Nucleus accumbens (tissue), 56 donors: ENCODE measurements at regions not wholly inside any gene's neighbourhood (a gene's known extent, or its start where the extent isn't known, plus 50 kb on each side); places are given as distances from the start of the nearest gene placed in this dataset.

ENCODE experiments used
- DNase-seq, 56 donors: peaks; one replicate each; lab custom pipeline; 2025; lab: John Stamatoyannopoulos, UW

DNA sequence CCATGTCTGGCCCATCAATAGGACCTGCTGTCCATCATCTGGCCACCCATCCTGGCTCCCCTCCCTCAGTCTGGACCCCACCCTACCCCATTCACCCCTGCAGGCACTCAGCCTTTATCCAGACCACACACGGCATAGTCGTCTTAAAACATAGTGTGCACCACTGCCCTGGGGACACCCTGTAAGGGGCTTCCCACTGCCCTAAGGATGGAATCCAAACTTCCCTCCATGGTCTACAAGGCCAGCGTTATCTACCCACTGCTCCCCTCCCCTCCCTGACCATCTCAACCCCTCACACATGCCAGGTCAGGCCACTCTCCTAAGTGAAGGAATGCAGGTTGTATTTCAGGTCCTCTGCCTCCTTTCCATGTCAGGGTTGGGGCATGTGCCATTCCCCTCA is 352.7 kb upstream of the ZNF507 start:
- DNase-seq = no peak

DNA sequence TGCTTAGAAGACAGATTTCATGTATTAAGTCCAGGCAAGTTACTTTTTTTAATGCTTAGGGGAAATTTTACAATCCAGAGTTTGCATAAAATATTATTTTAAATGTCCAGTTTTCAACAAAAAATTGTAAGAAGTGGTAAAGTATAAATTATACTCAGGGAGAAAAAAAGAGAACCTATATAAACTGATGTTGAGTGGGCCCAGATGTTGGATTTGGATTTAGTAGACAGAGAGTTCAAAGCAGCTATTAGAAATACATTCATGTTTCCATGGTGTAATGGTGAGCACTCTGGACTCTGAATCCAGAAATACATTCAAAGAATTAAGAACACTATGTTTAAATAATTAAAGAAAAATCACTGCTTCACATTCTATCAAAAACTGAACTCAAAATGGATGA is 349.9 kb upstream of the ZNF507 start:
- no peak for DNase-seq

DNA sequence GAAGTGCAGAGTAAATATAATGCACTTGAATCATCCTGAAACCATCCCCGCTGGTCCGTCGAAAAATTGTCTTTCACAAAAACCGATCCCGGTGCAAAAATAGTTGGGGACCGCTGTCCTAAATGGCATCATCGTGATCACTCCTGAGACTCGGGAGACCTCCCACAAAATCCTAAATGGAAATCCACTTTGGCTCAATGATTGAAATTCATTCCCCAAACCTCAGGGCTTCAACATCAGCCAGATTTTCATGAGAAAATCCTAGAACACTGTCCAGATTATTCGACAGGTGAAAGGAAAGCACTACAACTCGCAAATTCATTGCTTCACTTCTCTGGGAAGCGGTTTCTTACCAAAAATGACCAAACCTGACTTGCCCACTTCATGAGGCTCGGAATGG is 335.3 kb upstream of the ZNF507 start:
- no peak for DNase-seq

DNA sequence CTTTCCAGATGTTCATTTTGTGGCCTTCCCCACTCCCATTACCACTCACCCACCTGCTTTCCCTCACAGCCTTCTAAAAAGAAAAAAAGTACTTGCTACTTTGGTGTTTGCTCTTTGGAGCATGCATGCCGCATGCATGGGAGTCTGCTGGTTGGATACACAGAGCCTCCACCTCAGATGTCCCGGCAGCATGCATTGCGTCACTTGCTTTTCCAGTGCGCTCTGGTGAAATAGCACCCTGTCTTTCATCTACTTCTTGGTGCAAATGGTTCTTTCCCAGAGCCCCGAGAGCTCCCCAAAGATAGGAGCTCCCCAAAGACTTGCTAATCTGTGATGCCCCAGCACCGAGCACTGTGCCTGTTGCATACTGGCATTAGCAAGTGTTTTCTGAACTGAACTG is 333.2 kb upstream of the ZNF507 start:
- DNase-seq = no peak

DNA sequence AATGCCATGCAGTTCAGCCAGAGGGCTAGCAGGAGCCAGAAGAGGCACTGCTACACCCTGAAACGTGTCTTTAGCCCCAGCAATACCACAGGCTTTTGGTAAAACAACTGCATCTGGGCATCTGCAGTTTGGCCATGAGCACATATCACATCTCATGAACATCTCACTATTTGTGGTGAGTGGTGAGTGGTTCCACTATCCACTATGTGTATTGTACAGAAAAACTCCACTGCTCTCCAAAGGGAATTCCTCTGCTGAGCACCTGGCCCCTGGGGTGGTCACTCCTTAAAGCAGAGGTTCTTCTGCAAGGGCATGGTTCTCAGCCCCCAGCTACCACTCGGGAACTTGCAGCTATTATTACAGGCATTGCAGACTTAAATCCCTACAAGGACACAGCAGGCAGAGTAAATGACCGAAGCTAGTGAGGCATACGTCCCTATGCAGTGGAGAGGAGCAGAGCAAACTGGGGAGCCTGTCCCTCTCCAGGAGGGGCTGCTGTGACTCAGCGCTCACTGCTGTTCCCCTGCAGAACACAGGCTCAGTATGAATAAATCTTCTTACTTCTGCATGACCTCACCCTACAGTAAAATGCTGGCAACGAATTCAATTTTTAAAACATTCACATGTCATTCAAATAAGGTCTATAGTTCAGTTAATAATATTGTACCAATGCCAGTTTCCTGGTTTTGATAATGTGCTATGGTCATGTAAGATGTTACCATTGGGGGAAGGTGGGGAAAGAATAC is 332.4 kb upstream of the ZNF507 start:
- DNase-seq = no peak

DNA sequence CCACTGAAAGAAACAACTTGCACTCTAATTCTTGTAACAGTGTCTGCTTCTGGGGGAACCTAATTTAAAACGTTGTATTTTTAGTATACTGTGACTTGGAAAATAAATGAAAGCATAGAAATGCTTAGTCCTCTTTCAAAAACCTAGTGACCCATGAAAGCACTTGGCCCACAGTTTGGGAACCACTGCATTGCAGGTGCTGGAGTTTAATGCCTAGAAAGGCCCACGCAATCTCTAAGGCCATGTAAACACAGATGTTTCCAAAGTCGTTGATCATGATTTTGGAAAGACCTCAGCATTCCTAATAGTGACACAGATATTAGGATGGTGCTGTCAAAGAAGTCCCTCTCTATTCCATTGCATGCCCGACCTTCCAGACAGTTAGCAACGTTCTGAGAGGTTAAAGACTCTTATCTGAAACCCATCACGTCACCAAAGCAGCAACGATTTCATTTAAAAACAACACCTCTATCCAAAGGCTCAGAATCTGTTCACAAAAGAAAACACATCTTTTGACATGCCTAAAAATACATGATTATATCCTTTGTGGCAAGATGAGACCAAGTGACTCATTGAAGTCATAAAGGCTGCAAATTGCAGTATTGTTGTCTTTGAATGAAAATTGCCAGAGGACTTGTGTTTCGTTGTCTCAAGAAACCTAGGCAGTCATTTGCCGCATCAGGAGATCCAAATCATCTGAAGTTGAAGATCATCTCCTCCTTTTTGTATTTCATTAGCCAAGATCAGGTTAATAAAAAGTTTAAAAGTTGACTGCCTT is 328.0 kb upstream of the ZNF507 start:
- no peak for DNase-seq

DNA sequence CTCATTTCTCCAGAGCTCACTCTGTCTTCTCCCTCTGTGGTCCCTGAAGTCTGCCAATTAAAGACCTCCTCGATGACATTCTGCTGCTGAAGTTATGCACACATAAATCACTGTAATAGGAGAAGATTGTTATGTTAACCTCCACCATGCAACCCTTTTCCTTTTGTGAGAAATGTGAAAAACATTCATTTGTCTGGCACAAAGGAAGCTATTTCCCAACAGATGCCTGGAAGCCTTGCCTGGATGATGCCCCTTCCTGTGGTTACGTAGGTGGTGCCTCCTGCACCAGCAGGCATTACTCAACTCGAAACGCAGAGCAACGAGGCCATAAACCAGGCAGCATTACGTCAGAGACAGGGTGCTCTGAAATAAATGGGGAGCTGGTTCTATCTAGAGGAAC is 327.4 kb upstream of the ZNF507 start:
- DNase-seq = no peak

DNA sequence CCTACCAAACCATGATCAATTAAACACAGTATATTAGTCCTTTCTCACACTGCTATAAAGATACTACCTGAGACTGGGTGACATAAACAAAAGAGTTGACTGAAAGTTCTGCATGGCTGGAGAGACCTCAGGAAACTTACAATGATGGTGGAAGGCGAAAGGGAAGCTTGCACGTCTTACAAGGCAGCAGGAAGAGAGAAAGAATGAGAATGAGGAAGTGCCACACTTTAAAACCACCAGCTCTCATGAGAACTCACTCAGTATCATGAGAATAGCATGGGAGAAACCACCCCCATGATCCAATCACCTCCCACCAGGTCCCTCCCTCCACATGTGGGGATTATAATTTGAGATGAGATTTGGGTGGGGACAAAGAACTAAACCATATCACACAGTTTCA is 324.9 kb upstream of the ZNF507 start:
- no peak for DNase-seq

DNA sequence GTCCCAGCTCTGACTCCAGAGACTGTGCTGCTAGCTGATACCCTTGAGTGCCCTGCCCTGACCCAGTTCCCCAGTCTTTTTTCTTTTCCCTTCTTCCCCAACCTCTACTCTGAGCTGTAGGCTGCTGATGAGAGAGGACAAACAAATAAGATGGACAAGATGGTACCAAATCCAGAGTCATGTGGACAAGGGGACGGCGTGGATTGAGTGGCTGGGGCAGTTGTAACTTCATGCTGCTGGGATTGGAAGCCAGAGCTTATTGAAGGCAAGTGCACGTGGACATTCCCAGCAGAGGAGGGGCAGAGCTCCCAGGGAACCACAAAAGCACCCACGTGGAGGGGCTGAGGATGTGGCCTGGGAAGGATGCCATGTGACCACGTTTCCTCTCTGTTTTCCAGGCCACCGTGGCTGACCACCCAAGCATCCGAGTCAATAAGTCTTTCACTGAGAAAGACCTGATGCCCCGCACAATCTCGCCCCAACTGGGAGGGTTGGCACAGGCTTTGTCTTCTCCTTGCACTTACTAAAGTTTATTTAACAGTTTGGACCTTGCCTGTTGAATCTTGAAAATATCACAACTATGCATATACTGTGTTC is 323.3 kb upstream of the ZNF507 start:
- DNase-seq = no peak

DNA sequence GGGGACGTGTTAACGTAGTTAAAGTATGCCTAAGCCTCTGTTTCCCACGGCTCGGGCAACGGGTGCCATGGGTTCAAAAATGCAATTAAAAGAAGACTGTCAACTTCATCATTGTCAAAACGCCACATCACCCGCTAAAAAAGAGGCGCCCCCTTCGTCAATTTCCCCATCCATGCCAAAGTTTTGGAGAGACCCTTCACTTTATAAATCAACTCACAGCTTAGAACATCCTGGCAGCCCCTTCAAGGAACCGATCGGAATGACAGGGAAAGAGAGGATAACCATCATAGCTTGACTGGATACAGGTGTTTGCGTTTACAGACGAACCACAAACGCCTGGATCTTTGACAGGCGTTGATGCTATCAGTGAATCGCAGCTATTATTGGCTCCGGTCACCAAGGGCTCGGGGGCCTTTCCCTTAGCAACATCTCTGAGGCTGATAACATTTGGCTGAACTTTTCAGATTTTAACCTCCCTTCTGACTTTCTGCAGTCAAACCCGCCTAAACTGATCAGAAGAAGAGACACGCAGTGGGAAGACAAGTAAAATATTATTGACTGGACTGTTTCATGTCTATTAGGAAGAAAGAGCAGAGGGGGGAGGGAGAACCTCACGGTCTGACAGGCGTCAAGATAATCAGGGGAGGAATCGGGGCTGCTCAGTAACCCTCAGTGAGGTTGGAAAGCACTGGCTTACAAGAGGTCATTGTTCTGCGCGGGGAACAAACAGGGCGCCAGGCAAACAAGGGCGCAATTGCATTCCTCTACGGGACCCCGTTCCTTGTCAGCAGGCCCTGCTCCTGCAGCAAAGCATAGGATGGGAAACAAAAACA is 322.5 kb upstream of the ZNF507 start:
- DNase-seq = no peak

DNA sequence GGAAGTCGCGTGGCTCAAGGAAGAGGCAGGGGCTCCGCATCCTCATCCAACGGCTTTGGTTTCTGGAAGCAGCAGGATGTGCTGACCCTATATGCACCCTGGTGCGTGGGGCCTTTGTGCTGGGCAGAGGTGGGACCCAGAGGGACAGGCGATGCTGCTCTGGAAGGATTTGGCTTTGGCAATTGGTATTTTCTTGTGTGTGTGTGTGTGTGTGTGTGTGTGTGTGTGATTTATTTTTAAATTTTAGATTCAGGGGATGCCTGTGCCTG is 321.9 kb upstream of the ZNF507 start:
- DNase-seq = no peak

DNA sequence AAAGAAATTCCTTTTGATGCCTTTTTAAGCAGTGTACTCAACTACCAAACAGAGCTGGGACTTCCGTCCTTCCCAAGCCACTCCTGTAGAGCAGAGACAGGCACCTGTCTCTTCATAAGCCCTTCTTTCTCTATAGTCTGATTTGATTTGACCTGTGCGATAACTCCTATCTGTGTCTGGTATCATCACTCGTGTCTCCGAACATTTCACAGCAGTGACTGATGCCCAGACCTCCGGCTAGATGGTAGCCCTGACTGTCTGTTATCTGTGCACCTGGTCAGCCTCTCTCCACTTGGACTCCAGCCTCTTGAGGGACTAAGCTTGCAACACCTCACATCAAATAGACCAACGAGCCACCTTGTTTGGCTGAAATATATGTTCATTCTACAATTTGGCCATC is 316.2 kb upstream of the ZNF507 start:
- no peak for DNase-seq

DNA sequence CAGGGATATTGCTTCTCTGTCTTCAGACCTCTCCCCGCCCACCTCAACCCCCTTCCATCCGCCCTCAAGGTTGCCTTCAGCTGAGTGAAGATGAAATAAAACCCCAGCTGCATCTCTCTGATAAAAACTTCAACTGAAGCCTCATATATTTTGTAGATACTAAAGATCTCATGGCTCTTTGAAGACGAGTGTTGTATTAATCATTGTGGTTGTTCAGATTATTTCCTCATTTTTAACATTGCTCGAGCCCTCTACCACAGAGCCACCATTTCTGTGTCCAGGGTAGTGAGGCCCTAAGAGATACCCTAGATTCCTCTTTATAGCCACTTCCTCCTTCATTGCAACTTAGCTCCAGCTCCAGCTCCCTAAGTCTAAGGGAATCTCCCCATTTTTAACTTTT is 312.8 kb upstream of the ZNF507 start:
- DNase-seq = no peak

DNA sequence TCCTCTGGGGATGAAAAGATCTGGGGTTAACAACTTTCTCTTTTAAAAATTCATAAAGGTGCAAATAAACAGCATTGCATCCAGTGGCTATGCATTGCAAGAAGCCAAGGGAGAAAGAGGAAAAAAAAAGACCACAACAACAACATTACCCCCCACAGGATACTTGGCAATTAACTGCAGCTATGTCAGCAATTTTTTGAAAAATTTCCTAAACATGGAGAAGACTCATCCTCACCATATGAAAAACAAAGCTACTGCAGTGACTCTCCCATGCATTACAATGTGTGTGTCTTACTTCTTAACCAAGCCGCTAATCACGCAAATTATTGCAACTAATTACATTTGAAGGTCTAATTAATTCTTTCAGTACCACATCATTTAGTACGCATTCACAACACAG is 309.8 kb upstream of the ZNF507 start:
- DNase-seq = no peak

DNA sequence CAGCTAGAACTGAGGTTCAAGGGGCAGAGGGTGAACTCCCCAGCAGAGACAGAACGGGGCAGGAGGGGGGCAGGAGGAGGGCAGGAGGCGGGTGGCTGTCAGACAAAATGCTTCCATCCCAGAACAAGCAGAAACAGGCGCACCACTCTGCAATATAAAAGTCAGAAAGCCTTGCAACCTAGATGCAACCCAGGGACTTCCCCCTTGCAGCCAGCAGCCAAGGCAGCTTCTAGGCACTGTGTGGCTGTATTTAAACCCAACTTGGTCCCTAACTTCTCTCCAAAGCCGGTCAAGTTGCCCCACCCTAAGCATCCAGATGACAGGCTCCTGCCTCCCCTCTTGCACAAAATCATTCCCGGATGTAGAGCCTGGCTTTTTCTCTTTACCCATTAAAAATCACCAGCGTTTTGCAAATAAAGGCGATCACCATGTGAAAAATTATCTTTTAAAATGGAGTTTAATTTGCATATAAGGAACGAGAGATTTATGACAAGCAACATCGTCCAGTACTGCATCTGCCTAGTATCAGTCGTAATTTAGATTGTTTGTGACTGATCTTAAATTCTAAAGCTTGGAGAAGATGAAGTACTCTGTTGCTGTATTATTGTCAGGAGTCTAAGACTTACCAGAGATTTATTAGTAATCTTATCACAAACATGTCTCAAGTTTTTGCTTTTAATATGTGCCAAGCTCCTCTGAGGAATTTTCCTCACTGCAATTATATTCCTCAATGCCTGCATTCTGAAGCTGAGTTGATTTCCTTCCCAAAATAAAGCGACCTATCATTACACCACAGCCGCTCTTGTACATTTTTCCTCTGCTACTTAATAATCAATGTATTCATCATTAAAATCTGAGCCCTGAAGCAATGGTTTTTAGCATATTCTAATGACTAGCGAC is 307.1 kb upstream of the ZNF507 start:
- no peak for DNase-seq

DNA sequence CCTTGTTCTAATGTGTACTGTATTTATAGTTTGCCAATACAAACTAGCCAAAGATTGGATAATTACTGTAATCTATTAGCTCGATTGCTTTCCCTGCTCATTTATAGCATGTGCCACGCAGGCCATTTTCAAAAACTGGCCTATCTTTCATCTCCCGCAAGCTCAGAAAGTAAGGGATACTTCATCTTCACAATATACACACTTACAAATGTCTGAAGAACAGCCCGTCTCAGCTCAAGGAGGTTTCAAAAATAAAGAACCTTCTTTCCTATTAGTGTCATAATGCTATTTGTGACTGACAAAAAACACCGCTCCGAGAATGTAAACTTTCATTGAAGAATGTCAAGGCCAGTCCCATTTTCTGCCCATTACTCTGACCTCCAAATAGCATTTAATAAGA is 306.4 kb upstream of the ZNF507 start:
- DNase-seq = no peak

DNA sequence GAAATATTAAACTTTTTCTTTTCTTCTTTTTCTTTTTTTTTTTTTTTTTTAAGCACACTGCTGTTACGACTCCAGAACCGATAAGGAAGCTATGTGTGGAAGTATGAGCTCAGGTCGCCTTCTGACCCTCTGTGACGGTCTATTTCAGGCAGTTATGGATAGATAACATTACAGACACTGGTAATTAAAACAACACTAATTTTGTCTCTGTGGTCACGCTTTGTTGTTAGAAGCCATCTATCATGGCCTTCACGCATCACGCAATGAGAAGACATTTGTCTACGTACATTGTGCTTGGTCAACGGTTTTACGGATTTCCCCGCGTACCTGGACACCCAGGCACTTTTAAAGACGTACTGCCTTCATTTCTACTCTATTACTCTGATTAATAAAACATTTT is 306.0 kb upstream of the ZNF507 start:
- no peak for DNase-seq

DNA sequence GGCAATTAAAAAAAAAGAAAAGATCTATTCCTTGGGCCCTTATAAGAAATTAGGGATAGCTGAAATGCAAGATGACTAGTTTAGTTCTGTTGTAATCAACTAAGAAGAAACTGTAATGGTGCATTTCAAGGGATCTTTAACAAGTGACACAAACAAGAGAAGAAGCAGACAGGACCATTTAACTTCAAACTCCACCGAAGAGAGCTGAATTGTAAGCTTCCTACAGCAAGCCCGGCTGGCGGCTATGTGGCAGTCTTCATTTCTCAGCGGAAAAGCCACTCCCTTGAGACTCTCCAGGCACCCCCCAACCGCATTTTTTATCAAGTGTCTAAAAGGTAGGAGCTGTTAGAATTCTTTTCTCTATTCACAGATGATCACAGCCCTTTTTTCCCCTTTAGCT is 305.2 kb upstream of the ZNF507 start:
- no peak for DNase-seq

DNA sequence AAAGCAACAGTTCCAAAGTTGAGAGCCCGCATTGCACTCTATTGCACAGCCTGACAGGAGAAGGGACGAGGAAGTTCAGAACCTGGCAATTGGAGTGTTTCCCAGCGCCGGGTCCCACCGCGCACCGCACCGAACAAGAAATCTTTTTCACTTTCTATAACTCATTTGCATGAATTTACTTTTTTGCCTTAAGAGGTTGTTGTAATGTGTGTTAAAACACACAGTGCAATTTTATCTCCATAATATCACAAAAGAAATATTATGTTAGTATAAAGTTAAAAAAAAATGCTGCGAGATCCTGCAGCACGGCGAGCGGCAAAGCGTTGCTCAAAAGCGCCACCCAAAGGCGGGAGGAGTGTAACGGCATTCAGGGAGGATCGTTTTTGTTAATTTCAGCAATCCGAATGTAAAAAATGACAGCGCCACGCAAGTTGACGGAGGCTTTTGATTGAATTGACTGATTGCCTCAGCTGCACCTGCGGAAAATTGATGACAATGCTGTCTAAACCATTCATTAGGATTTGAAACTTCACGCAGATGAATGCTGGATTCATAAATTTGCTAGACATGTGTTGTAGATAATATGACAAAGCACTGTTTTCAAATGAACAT is 303.6 kb upstream of the ZNF507 start:
- peak in 34 of 56 donors; percentile 1 to 71 (median 22) for DNase-seq

DNA sequence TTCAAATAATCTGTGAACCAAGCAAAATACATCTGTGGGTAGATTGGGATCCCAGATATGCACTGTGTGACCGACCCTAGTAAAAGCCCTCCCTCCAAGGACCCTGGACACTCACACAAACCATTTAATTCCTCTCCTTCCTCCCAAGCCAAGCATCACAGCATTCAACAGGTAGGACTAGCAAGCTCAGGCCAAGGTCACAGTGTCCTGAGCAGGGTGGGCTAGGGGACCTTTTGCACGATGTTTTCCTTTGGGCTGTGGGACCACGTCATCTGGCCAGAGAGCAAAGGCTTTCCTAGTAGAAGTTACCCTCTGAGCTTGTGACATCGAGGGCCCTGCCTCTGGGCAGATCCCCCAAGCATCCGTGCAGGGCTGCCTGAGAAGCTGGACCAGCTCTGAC is 297.6 kb upstream of the ZNF507 start:
- no peak for DNase-seq
